ENCODE measurements at regions not wholly inside any gene's neighbourhood (a gene's known extent, or its start where the extent isn't known, plus 50 kb on each side); places are given as distances from the start of the nearest gene placed in this dataset.
"Not testable (repeated sequence)": the region's sequence is repeated elsewhere in the genome, so short reads cannot be mapped to it uniquely, and the experiment has no call there.

DNA sequence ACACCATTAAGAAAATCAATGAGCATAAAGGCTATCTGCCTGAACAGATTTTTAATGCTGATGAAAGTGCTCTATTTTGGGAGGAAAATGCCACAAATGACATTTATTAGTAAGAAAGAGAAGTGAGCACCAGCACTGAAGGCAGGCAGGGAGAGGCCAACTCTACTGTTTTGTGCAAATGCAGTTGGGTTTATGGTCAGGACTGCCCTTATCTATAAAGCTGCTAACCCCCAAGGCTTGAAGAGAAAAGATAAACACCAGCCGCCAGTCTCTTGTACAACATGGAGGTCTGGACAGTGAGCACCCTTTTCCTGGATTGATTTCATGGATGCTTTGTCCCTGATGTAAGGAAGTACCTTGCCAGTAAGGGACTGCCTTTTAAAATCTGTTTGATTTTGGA, 246.8 kb upstream of the SFSWAP start:
- POLR2A ChIA-PET = no interaction called here
- TF ChIP-seq, protein P1, sequence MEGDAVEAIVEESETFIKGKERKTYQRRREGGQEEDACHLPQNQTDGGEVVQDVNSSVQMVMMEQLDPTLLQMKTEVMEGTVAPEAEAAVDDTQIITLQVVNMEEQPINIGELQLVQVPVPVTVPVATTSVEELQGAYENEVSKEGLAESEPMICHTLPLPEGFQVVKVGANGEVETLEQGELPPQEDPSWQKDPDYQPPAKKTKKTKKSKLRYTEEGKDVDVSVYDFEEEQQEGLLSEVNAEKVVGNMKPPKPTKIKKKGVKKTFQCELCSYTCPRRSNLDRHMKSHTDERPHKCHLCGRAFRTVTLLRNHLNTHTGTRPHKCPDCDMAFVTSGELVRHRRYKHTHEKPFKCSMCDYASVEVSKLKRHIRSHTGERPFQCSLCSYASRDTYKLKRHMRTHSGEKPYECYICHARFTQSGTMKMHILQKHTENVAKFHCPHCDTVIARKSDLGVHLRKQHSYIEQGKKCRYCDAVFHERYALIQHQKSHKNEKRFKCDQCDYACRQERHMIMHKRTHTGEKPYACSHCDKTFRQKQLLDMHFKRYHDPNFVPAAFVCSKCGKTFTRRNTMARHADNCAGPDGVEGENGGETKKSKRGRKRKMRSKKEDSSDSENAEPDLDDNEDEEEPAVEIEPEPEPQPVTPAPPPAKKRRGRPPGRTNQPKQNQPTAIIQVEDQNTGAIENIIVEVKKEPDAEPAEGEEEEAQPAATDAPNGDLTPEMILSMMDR (IDR thresholded peaks at IDR 0.05; ENCODE audit: control extremely low read depth, extremely low read depth, low read depth, missing control alignments) = no peak
- CTCF ChIA-PET = interaction anchor here (1.4 kb wide), 1 partner anchor 13 kb away, joined by 3 read pairs; no protein-coding TSS in a partner anchor
- no peak for DNase-seq (ENCODE audit: extremely low spot score)

DNA sequence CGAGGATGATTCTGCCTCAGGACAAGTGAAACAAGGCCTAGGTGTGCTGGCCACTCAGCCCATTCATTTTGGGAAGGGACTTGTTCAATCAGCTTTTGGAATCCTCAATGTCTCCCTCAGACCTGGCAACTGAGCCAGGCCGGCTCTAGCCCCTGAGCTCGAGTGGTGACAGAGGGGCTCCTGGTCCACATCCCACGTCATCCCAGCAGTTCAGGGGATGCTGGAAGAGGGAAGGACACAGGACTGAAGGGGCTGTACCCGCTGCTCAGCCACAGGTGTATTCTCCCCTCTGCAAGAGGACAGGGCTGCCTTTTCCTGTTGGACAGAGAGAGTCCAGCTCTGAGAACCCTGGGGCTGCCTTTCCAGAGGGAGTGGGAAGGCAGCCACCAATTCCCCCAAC, 244.6 kb upstream of the SFSWAP start:
- POLR2A ChIA-PET = no interaction called here
- TF ChIP-seq, protein P1 (IDR thresholded peaks at IDR 0.05; ENCODE audit: control extremely low read depth, extremely low read depth, low read depth, missing control alignments) = no peak
- CTCF ChIA-PET = no interaction called here
- DNase-seq (ENCODE audit: extremely low spot score) = no peak

DNA sequence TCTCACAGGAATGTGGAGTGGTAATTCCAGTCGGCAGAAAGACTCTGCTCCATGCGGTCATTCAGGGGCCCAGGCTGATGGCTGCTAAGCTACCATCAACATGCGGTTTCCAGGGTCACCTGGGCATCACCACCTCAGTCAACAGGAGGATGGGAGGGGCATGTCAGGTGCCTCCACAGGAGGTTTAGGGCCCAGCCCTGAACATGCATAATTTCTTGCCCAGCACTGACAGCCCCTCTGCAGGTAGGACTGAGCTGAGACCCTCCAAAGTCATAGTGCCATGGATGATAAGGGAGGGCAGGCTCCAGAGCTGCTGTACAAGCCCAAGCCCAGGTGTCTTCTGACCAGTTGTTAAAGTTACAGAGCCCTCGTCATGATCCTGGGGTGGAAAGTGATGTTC, 244.0 kb upstream of the SFSWAP start:
- POLR2A ChIA-PET = no interaction called here
- no peak for DNase-seq (ENCODE audit: extremely low spot score)
- TF ChIP-seq, protein P1 (IDR thresholded peaks at IDR 0.05; ENCODE audit: control extremely low read depth, extremely low read depth, low read depth, missing control alignments) = no peak
- CTCF ChIA-PET = interaction anchor here (1.4 kb wide), 1 partner anchor 13 kb away, joined by 5 read pairs; no protein-coding TSS in a partner anchor

DNA sequence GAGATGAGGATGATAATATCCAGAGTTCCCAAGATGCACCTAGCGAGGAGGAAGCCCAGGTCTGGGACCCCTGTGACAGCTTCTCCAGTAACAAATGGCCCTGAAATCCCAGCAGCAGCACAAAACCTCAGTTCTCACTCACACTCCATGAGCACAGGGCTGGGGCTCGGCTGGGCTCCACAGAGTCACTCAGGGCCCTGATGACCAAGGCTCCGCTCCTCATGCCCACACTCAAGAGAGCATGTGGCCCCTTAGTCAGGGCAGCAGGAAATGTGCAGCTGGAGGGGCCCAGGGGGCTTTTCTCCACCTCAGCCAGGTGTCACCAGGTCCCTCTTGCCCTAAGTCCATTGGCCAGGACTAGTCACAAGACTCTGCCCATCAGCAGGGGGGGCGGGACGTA, 242.7 kb upstream of the SFSWAP start:
- DNase-seq (ENCODE audit: extremely low spot score) = no peak
- ChIA-PET POLR2A (no interaction called here), CTCF (interaction anchor here (1.0 to 1.4 kb wide), 2 partner anchors 12 to 14 kb away, joined by 3 to 5 read pairs; no protein-coding TSS in a partner anchor)
- TF ChIP-seq, protein P1 (IDR thresholded peaks at IDR 0.05; ENCODE audit: control extremely low read depth, extremely low read depth, low read depth, missing control alignments) = no peak

DNA sequence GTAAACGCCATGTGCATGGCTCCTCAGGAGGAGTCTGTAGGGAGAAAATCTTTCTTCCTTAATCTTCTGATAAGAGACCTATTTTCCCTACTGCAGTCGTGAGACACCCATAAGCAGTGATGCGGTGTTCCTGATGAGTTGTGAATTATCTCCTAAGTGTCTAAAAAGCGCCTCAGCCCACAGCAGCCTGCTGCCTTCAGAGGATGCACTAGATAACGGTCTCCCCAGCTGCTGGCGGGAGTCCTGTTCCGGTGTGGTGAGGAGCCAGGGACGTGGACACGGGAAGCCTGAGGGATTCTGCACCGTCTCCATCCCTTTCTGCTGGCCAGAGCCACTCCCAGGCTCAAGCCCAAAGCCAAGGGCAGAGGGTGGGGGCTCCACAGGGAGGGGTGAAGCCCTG, 240.9 kb upstream of the SFSWAP start:
- CTCF ChIA-PET; DNase-seq (ENCODE audit: extremely low spot score); POLR2A ChIA-PET: not testable (repeated sequence)

DNA sequence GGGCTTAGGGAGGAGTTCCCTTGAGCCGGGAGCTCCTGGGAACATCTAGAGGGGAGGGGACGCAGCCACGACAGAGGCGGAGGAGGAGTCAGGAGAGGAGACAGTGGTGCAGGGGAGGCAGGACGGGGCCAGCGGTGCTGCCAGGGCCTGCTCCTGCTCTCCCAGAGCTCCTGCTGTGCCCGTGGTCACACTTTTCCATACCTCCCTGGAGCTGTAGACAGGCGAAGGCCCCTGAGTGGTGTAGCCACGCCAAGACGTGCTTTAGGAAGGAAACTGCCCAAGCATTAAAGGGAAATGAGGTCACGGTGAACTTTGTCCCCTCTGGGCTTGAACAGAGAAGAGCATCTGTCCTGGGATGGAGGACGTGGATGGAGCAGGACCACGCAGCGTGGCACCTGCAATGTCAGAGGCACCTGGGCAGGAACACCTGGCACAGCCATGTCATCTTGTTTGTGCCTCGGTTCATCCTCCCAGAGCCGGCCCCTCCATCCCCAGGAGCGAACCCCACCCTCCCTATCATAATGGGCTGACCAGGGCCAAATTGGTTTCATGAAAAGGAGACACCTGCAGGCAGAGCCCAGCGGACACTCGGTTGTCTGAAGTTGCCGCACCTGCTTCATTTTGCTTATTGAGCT, 239.5 kb upstream of the SFSWAP start:
- ChIA-PET POLR2A (no interaction called here), CTCF (no interaction called here)
- TF ChIP-seq, protein P1 (IDR thresholded peaks at IDR 0.05; ENCODE audit: control extremely low read depth, extremely low read depth, low read depth, missing control alignments) = no peak
- no peak for DNase-seq (ENCODE audit: extremely low spot score)

DNA sequence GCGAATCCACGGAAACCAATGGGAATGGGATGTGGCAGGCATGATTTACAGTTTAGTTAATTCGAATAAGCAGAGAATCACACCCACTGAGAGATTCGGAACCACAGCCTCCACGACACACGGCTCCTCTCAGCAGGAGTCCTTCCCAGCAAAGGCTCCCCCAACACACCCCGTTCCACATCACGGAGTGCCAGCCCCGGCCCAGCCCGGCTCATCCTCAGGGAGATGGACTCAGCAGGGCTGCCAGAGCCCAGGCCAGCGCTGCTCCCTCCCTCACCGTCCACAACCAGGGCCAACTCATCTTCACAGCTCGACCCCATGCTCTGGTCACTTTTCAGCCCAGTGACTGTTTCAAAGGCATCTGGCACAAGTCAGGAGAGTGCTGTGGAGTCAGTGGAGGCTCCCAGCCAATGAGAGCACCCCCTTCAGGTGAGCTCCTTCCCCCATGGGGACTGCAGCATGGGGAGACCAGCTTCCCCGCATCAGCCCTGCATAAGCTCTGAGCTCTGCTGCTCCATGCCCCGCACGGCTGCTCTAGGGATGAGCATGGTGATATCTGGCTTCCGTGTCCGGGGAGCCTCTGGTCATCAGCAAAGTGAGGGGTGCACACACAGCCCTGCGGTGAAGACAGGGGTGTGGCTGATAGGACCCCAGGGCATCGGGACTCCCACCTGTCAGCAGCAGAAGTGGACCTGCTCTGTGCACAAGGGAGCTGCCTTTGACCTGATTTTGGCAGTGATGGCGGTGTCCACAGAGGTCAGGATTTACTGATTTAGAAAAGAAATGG, 238.8 kb upstream of the SFSWAP start:
- no peak for DNase-seq (ENCODE audit: extremely low spot score)
- TF ChIP-seq, protein P1 (IDR thresholded peaks at IDR 0.05; ENCODE audit: control extremely low read depth, extremely low read depth, low read depth, missing control alignments) = no peak
- CTCF ChIA-PET = no interaction called here
- POLR2A ChIA-PET = no interaction called here

Measured in GM10248 (cell line).